Naive B cell (primary cell): ENCODE measurements at regions not wholly inside any gene's neighbourhood (a gene's known extent, or its start where the extent isn't known, plus 50 kb on each side); places are given as distances from the start of the nearest gene placed in this dataset.
A peak's percentile ranks its signal among the peaks of the same experiment; 100 is the strongest.
"Not testable (repeated sequence)": the region's sequence is repeated elsewhere in the genome, so short reads cannot be mapped to it uniquely, and the experiment has no call there.

ENCODE experiments used
- ATAC-seq, 2 donors: fragments of 150-1000 bp; cut with Tn5 transposase; 2 replicates each; pipeline ENCODE4 v1.10.0; 2021; ENCODE audit warnings: low read depth in 2 of 2, mild to moderate bottlenecking in 2 of 2, moderate library complexity in 2 of 2
- DNase-seq: peaks from one replicate; pipeline ENCODE4 v3.0.0; 2022
- H3K27ac Mint-ChIP-seq, 6 donors: one replicate each; pipeline ENCODE4 v1.8.0; 2020 to 2022; ENCODE audit warnings: mild to moderate bottlenecking in 6 of 6, mixed read lengths in 6 of 6, moderate library complexity in 5 of 6, inconsistent platforms in 2 of 6
- H3K27me3 Mint-ChIP-seq, 3 donors: one replicate each; pipeline ENCODE4 v1.8.0; 2021 to 2022; ENCODE audit warnings: mixed read lengths in 3 of 3, mild to moderate bottlenecking in 1 of 3
- H3K36me3 Mint-ChIP-seq, 2 donors: one replicate each; pipeline ENCODE4 v1.8.0; 2020 to 2022; ENCODE audit warnings: mixed read lengths in 2 of 2, inconsistent platforms in 1 of 2, mild to moderate bottlenecking in 1 of 2
- H3K4me1 Mint-ChIP-seq, 3 donors: one replicate each; pipeline ENCODE4 v1.8.0; 2020 to 2022; ENCODE audit warnings: mixed read lengths in 3 of 3, inconsistent platforms in 1 of 3, mild to moderate bottlenecking in 1 of 3, moderate library complexity in 1 of 3
- H3K4me3 Mint-ChIP-seq, 8 donors: one replicate each; pipeline ENCODE4 v1.8.0; 2020 to 2022; ENCODE audit warnings: mild to moderate bottlenecking in 8 of 8, mixed read lengths in 8 of 8, moderate library complexity in 8 of 8, inconsistent platforms in 2 of 8
- H3K9me3 Mint-ChIP-seq, 7 donors: one replicate each; pipeline ENCODE4 v1.8.0; 2020 to 2022; ENCODE audit warnings: mixed read lengths in 7 of 7, mild to moderate bottlenecking in 5 of 7, inconsistent platforms in 2 of 7, moderate library complexity in 1 of 7

DNA sequence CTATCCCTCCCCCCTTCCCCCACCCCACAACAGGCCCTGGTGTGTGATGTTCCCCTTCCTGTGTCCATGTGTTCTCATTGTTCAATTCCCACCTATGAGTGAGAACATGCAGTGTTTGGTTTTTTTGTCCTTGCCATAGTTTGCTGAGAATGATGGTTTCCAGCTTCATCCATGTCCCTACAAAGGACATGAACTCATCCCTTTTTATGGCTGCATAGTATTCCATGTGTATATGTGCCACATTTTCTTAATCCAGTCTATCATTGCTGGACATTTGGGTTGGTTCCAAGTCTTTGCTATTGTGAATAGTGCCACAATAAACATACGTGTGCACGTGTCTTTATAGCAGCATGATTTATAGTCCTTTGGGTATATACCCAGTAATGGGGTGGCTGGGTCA is 52.3 kb upstream of the MAN1A2 start:
- not testable (repeated sequence) for H3K36me3 Mint-ChIP-seq, H3K9me3 Mint-ChIP-seq, H3K4me1 Mint-ChIP-seq, DNase-seq, ATAC-seq, H3K4me3 Mint-ChIP-seq, H3K27ac Mint-ChIP-seq
- peaks cover 10 to 18% (median 18%) of the 10 kb centered on the region in 3 donors for H3K27me3 Mint-ChIP-seq

DNA sequence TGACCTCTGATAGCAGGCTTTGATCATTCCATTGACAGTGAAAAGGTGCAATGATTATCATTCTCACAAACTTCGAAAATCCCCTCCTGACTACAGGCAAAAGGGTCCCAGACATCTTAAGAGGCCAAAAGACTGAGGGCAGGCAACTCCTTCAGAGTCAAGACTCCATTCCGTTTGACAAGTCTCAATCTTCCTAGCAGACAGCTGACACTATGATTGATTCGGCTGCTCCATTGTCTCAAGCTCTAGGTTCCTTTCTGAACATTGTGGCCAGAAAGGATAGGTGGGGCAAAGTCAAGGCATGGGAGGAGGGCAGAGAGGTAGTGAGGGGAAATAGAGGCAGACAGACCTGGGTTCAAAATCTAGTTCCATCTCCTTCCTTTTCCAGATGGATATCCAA is 53.7 kb upstream of the MAN1A2 start:
- Mint-ChIP-seq H3K27ac (no peak overlapping the region), H3K36me3 (no peaks in the 10 kb centered on the region), H3K4me3 (no peak overlapping the region), H3K27me3 (peaks cover 8 to 16% (median 10%) of the 10 kb centered on the region in 3 donors), H3K4me1 (no peaks in the 10 kb centered on the region), H3K9me3 (peaks cover 0 to 3% (median 0%) of the 10 kb centered on the region in 7 donors)
- no peak for DNase-seq
- no peak for ATAC-seq

DNA sequence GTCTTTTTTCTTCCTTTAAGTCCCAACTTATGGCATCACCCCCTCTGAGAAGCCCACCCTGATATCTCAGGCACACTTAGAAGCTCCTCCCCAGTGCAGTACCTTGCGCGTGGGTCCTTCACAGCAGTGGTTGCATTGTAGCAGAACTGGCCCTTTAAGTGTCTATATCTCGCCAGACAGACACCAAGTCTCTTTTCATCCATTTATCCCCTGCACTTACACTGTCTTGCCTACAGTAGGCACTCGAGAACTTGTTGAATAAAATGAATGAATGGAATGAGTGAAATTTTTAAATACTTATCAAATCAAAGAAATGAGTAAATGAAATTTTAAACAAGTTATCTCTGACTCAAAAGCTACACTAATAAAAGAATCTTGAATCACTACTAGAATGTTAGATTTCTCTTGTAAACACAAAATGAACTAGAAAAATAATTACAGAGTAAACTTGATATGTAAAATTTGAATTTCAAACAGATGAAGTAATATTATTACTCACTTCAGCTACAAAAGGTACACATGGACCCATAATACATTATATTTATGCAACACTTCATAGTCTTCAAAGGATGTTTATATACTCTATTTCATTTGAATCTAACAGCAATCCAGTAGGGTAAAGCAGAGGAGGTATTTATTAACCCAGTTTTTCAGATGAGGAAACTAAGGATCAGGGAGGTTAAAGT is 54.7 kb upstream of the MAN1A2 start:
- peaks cover 3 to 8% (median 4%) of the 10 kb centered on the region in 3 donors for H3K27me3 Mint-ChIP-seq
- DNase-seq = peak; percentile 1
- H3K4me3 Mint-ChIP-seq = no peak overlapping the region
- ATAC-seq = peak in 1 of 2 donors; percentile 49
- H3K36me3 Mint-ChIP-seq = no peaks in the 10 kb centered on the region
- no peaks in the 10 kb centered on the region for H3K4me1 Mint-ChIP-seq
- H3K9me3 Mint-ChIP-seq = peaks cover 0 to 2% (median 0%) of the 10 kb centered on the region in 7 donors
- no peak overlapping the region for H3K27ac Mint-ChIP-seq

DNA sequence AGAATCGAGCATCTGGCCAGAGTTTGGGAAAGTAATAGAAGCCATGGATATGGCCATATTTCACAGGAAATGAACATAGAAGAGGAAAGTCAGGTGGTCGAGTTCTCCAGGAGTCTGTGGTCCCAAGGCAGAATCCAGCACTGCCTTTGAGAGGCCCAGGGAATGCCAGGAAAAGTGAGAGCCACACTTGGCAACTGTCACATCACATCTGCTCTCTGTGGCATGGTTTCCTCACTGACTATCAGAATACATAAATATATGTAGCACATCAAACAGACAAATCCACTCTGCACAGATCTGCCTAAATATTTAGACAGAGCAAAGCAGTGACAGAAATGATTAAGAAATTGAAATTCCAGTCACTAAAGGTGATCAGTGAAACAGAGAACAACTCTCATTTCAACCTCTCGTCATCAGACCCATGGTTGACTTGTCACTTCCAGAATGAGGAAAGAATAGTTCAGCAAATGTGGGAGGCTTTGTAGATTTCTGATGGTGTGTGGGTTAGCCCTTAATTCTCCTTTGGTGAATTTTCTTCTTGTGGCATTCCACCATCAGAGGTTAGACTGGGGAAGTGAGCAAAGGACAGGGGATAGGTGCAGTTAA is 58.8 kb upstream of the MAN1A2 start:
- ATAC-seq = no peak
- Mint-ChIP-seq H3K27ac (no peak overlapping the region), H3K9me3 (peaks cover 0 to under 1% (median 0%) of the 10 kb centered on the region in 7 donors)

DNA sequence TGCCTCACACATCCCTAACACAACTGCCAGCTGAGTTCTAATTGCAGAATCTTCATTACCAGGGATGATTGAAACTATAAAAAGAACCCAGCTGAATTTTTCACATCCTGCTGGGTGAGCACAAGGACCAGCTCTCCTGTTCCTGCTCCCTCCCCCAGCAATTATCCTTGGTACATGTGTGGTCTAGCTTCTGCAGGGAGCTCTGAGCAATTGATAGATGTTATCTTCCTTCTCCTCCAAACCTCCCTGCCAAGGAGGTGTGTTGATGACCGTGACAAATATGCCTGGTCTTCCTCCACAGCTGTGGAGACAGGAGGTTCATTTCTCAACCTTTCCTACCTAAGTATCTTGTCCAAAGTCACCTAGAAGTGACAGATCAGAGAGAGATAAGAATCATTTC is 65.3 kb upstream of the MAN1A2 start:
- H3K27ac Mint-ChIP-seq = no peak overlapping the region
- no peaks in the 10 kb centered on the region for H3K4me1 Mint-ChIP-seq
- peaks cover 0 to 14% (median 4%) of the 10 kb centered on the region in 7 donors for H3K9me3 Mint-ChIP-seq
- DNase-seq = no peak
- H3K27me3 Mint-ChIP-seq = peaks cover 10 to 12% (median 11%) of the 10 kb centered on the region in 3 donors
- no peak for ATAC-seq
- no peaks in the 10 kb centered on the region for H3K36me3 Mint-ChIP-seq
- H3K4me3 Mint-ChIP-seq = no peak overlapping the region

More for the DNA sequence above, 58.8 kb upstream of the MAN1A2 start:
- no peaks in the 10 kb centered on the region for H3K36me3 Mint-ChIP-seq
- DNase-seq = no peak
- peaks cover 2 to 7% (median 3%) of the 10 kb centered on the region in 3 donors for H3K27me3 Mint-ChIP-seq
- H3K4me3 Mint-ChIP-seq = no peak overlapping the region
- no peaks in the 10 kb centered on the region for H3K4me1 Mint-ChIP-seq

DNA sequence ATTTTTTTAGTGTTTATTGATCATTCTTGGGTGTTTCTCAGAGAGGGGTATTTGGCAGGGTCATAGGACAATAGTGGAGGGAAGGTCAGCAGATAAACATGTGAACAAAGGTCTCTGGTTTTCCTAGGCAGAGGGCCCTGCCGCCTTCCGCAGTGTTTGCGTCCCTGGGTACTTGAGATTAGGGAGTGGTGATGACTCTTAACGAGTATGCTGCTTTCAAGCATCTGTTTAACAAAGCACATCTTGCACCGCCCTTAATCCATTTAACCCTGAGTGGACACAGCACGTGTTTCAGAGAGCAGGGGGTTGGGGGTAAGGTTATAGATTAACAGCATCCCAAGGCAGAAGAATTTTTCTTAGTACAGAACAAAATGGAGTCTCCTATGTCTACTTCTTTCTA is 67.1 kb upstream of the MAN1A2 start:
- peaks cover 0 to 14% (median 4%) of the 10 kb centered on the region in 7 donors for H3K9me3 Mint-ChIP-seq
- not testable (repeated sequence) for DNase-seq, H3K4me3 Mint-ChIP-seq, H3K27ac Mint-ChIP-seq, H3K4me1 Mint-ChIP-seq, H3K36me3 Mint-ChIP-seq, ATAC-seq
- H3K27me3 Mint-ChIP-seq = peaks cover 10 to 12% (median 11%) of the 10 kb centered on the region in 3 donors

DNA sequence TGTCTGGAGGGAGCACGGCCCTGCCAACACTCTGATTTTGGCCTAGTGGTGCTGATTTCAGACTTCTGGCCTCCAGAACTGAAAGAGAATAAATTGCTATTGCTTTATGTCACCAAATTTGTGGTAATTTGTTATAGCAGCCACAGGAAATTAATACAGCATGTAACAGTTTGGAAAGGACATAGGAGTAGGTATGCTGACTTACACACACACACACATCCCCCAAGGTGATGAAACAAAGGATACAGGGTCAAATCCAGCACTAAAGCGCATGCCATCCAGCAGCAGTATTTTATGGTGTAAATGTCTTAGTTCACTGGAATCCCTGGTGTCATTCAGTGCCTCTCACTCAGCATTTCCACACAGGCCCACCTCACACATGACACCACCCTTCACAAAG is 72.2 kb upstream of the MAN1A2 start:
- Mint-ChIP-seq H3K27ac (peak overlapping the region in 1 of 6 donors; percentile 49), H3K27me3 (peaks cover 0 to 4% (median 0%) of the 10 kb centered on the region in 3 donors), H3K36me3 (no peaks in the 10 kb centered on the region), H3K9me3 (peaks cover 0 to 4% (median 0%) of the 10 kb centered on the region in 7 donors), H3K4me1 (no peaks in the 10 kb centered on the region), H3K4me3 (no peak overlapping the region)
- ATAC-seq (no peak), DNase-seq (no peak)

DNA sequence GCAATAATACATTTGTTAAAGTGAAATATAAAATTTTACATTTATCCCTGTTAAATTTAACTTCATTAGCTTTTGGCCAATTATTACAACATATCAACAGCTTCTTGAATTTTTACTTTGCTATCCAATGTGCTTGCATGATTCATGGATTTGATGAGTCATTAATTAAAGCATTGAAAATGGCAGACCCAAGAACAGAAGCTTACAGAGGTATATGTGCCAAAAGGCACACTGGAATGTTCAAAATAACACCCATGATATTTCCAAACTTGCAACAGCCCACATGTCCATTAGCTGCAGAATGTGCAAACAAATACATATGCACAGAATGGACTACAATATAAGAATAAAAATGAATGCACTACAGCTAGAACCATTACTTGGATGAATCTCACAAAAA is 76.4 kb upstream of the MAN1A2 start:
- no peaks in the 10 kb centered on the region for H3K4me1 Mint-ChIP-seq
- H3K27me3 Mint-ChIP-seq = peaks cover 0 to 10% (median 7%) of the 10 kb centered on the region in 3 donors
- H3K27ac Mint-ChIP-seq = no peak overlapping the region
- DNase-seq = no peak
- H3K9me3 Mint-ChIP-seq = no peaks in the 10 kb centered on the region
- ATAC-seq = no peak
- no peak overlapping the region for H3K4me3 Mint-ChIP-seq
- no peaks in the 10 kb centered on the region for H3K36me3 Mint-ChIP-seq

DNA sequence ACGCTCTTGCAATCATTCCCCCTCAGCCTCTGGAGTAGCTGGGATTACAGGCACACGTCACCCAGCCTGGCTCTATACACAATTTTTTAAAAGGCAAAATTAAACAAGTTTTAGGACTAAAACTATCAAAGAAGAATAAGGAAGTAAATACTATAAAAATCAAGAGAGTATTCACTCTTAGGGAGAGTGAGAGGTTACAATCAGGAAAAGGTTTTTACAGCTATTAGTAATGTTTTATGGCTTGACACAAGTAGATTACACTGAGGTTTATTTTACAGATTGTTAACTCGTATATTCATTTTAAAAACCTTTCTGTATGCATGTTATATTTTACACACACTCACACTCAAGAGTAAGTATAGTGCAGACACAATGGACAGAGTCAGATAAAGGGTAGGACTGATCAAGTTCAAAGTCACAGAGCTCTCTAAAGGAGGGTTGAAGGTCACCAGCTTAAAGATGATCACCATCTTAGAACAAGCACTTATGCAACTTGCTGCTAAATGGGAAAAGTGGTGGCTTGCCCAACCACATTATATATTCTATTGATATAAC is 77.9 kb upstream of the MAN1A2 start:
- no peak overlapping the region for H3K27ac Mint-ChIP-seq
- H3K9me3 Mint-ChIP-seq = no peaks in the 10 kb centered on the region

DNA sequence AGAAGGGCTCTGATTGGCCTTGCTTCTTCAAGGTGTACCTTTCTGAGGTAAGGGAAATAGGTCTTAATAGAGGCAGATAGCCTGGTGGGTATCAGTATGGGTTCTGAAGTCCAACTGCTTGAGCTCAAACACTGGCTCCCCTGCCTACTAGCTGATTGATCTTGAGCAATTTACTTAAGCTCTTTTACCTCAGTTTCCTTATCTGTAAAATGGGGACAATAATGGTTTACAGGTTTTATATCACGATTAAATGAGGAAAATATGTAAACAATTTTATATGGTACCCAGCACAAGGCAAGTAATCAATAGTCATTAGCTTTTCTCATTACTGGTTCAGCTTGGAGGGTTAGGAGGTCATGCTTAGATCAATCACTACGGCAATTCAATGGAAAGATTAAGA is 75.8 kb upstream of the VTCN1 start:
- no peak for ATAC-seq
- Mint-ChIP-seq H3K4me3 (no peak overlapping the region), H3K36me3 (no peaks in the 10 kb centered on the region), H3K27me3 (peaks cover 0 to 10% (median 7%) of the 10 kb centered on the region in 3 donors), H3K9me3 (no peaks in the 10 kb centered on the region), H3K4me1 (no peaks in the 10 kb centered on the region), H3K27ac (no peak overlapping the region)
- DNase-seq = no peak

More for the DNA sequence above, 77.9 kb upstream of the MAN1A2 start:
- Mint-ChIP-seq H3K36me3 (no peaks in the 10 kb centered on the region), H3K4me3 (no peak overlapping the region), H3K4me1 (no peaks in the 10 kb centered on the region), H3K27me3 (peaks cover 0 to 10% (median 7%) of the 10 kb centered on the region in 3 donors)
- ATAC-seq (no peak), DNase-seq (no peak)

DNA sequence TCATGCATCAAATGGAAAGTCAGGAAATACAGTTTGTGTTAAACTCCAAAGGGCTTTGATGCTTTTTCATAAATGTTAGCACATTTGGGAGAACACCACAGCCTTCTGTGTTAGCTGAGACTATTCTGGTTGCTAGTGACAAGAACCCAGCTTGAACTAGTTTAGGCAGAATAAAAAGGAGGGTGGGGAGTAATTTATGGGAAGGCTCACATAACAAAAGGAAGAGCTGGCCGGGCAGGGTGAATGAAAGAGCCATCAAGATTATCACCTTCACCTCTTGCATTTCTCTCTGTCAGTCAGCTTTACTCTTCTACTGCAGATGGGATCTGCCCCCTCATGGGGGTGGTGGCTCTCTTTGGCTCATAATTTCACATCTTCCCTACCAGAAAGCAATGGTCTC is 75.4 kb upstream of the VTCN1 start:
- H3K27ac Mint-ChIP-seq = no peak overlapping the region
- DNase-seq = no peak

DNA sequence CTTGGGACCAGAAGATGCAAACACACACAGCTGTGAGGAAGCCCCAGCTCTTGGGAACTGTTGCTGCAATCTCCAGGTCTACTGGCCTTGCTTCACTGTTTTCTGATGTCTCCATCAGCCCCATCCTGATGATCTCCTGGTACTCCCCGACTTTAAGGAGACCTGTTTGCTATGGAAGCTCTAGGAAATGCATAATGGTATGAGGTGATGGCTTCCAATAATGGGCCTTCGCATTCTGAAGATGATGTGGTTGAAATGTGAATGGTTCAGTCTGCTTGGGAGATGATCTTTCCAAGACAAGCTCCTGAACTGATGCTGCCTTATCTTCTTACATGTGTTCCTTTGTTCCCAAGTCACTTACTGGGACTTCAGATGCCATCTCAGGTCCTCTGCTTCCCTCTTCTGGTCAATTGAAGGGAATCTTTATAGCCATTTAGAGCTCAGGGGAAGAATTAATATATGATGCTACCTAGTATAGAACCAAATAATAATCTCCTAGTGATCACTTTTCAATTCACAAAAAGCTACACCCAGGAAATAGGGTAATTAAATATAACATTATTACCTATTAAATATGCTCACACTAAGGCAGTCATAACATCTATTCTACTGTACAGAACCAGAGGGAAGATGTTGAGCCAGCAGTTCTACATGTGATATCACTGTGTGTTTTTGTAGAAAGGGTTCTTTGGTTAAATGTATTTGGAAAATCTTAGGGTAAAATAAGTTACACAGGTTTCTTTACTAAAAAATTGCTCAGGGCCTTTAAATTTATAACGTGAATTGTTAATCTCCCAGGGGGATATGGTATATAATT is 73.9 kb upstream of the VTCN1 start:
- Mint-ChIP-seq H3K27me3 (peaks cover 0 to 10% (median 0%) of the 10 kb centered on the region in 3 donors), H3K27ac (no peak overlapping the region), H3K9me3 (peaks cover 0 to 3% (median 0%) of the 10 kb centered on the region in 7 donors), H3K36me3 (no peaks in the 10 kb centered on the region), H3K4me3 (no peak overlapping the region), H3K4me1 (no peaks in the 10 kb centered on the region)
- no peak for DNase-seq
- no peak for ATAC-seq

More for the DNA sequence above, 75.4 kb upstream of the VTCN1 start:
- Mint-ChIP-seq H3K27me3 (peaks cover 0 to 10% (median 7%) of the 10 kb centered on the region in 3 donors), H3K36me3 (no peaks in the 10 kb centered on the region), H3K4me3 (no peak overlapping the region), H3K4me1 (no peaks in the 10 kb centered on the region), H3K9me3 (peaks cover 0 to 3% (median 0%) of the 10 kb centered on the region in 7 donors)
- ATAC-seq = no peak

DNA sequence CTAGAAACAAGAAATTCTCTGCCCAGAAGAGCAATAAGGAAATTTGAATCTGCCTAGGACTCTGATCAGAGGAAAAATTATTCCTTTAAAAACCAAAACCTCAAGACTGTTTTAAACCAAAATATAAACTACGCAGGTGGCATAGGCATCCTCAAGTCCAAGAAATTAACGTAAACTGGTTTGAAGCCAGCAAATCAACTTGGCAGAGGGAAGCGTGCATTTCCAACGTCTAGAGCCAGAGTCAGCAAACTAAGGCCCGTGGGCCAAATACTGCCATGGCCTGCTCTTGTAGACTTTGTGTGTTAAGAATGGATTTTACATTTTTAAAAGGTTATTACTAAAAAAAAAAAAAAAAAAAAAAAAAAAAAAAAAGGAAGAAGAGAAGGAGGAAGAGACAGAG is 67.8 kb upstream of the VTCN1 start:
- DNase-seq (no peak), ATAC-seq (no peak)
- no peaks in the 10 kb centered on the region for H3K4me1 Mint-ChIP-seq
- H3K4me3 Mint-ChIP-seq = no peak overlapping the region
- H3K9me3 Mint-ChIP-seq = peaks cover 0 to 3% (median 2%) of the 10 kb centered on the region in 7 donors
- peaks cover 0 to under 1% (median 0%) of the 10 kb centered on the region in 3 donors for H3K27me3 Mint-ChIP-seq
- peak overlapping the region in 1 of 6 donors; percentile 32 for H3K27ac Mint-ChIP-seq
- H3K36me3 Mint-ChIP-seq = no peaks in the 10 kb centered on the region
